B cell (primary cell): ENCODE measurements at regions not wholly inside any gene's neighbourhood (a gene's known extent, or its start where the extent isn't known, plus 50 kb on each side); places are given as distances from the start of the nearest gene placed in this dataset.

Experiments
- CTCF ChIP-seq: fragments of 200-600 bp; IDR thresholded peaks from one replicate; pipeline ENCODE4 v1.8.0; 2022; ENCODE audit warnings: antibody characterized with exemption, mild to moderate bottlenecking
- EZH2 ChIP-seq: IDR thresholded peaks from 2 replicates; pipeline ENCODE4 v1.6.1; 2012; ENCODE audit warnings: borderline replicate concordance, low read depth, mild to moderate bottlenecking, moderate library complexity, low read length; ENCODE audit not compliant: insufficient read depth, poor library complexity, severe bottlenecking

GRCh38 chr3:189404797-189405484, 226.2 kb upstream of the TP63 start:
- TF ChIP-seq CTCF (no peak), EZH2 (no peak)
